Panc1 (cell line): ENCODE measurements at regions not wholly inside any gene's neighbourhood (a gene's known extent, or its start where the extent isn't known, plus 50 kb on each side); places are given as distances from the start of the nearest gene placed in this dataset.

Experiments
- ATAC-seq: fragments of 200-7000 bp; cut with Tn5 transposase; 2 replicates; pipeline ENCODE4 v1.9.1; 2020; ENCODE audit warnings: mild to moderate bottlenecking, moderate library complexity
- BruUV-seq: library from RNA; stranded (reverse); fragments of 400-500 nt; replicated peaks from 2 replicates; lab custom pipeline; 2021; lab: Mats Ljungman, UMichigan
- CTCF ChIA-PET: fragments of 300-600 bp; sonication (Branson Sonifier 250); formaldehyde crosslinking; loops from one replicate; lab custom pipeline; 2022; ENCODE audit warnings: antibody characterized with exemption; lab: Charles Lee
- POLR2A ChIA-PET: fragments of 300-600 bp; sonication (Branson Sonifier 250); formaldehyde crosslinking; loops from one replicate; lab custom pipeline; 2022; ENCODE audit warnings: antibody characterized with exemption; lab: Charles Lee
- DNase-seq: peaks from one replicate; pipeline ENCODE4 v3.0.0-alpha.2; 2010; ENCODE audit warnings: low read depth, low spot score
- H3K27ac ChIP-seq: 2 replicates; pipeline ENCODE4 v1.5.1; 2011; ENCODE audit warnings: mild to moderate bottlenecking, low read length, inconsistent platforms
- H3K27me3 ChIP-seq: fragments of 200-500 bp; sonication (Bioruptor generic); 2 replicates; pipeline ENCODE4 v1.6.0; 2014; ENCODE audit warnings: low read length, inconsistent platforms; ENCODE audit not compliant: control insufficient read depth, insufficient read depth
- H3K36me3 ChIP-seq: fragments of 200-500 bp; sonication (Bioruptor generic); 2 replicates; pipeline ENCODE4 v1.5.1; 2014; ENCODE audit warnings: inconsistent platforms, mild to moderate bottlenecking, low read length, moderate library complexity; ENCODE audit not compliant: control insufficient read depth, insufficient read depth
- H3K4me1 ChIP-seq: 2 replicates; pipeline ENCODE4 v1.5.1; 2011; ENCODE audit warnings: inconsistent platforms, mild to moderate bottlenecking, low read length, moderate library complexity; ENCODE audit not compliant: control insufficient read depth, insufficient read depth
- H3K4me3 ChIP-seq, 2 experiments: 2 replicates each; pipeline ENCODE4 v1.5.1; 2011 to 2012; ENCODE audit warnings: low read depth in 2 of 2, low read length in 2 of 2, mild to moderate bottlenecking in 2 of 2, inconsistent platforms in 1 of 2, moderate library complexity in 1 of 2
- H3K9me3 ChIP-seq: fragments of 200-500 bp; sonication (Bioruptor generic); 2 replicates; pipeline ENCODE4 v1.5.1; 2014; ENCODE audit warnings: low read depth, mild to moderate bottlenecking, inconsistent platforms, low read length, moderate library complexity; ENCODE audit not compliant: control insufficient read depth, insufficient read depth
- CTCF ChIP-seq: fragments of 450-650 bp; IDR thresholded peaks from 2 replicates; pipeline ENCODE4 v1.5.1; 2017; ENCODE audit warnings: mild to moderate bottlenecking
- POLR2AphosphoS5 ChIP-seq: IDR thresholded peaks from 2 replicates; pipeline ENCODE4 v1.6.1; 2012; ENCODE audit warnings: mild to moderate bottlenecking, low read depth, low read length, moderate library complexity
- REST ChIP-seq, 2 experiments: IDR thresholded peaks; 2 replicates each; pipeline ENCODE4 v1.6.1; 2011 to 2012; ENCODE audit warnings: low read depth in 2 of 2, control low read depth in 1 of 2, low read length in 1 of 2, mild to moderate bottlenecking in 1 of 2, moderate library complexity in 1 of 2; ENCODE audit not compliant: insufficient read depth in 1 of 2
- SIN3A ChIP-seq: IDR thresholded peaks from 2 replicates; pipeline ENCODE4 v1.6.1; 2012; ENCODE audit warnings: low read depth, mild to moderate bottlenecking, low read length, moderate library complexity, borderline replicate concordance; ENCODE audit not compliant: insufficient read depth
- TCF7L2 ChIP-seq: IDR thresholded peaks from 2 replicates; pipeline ENCODE4 v1.6.1; 2011; ENCODE audit warnings: mild to moderate bottlenecking, low read depth, low read length, inconsistent platforms
- in situ Hi-C: cut with HindIII; loops from 2 replicates; pipeline ENCODE4 v1.10.0; 2016; ENCODE audit warnings: low sequenced_read_pairs, low pct_unique_long_range_greater_than_20kb
- intact Hi-C: fragments of 100-400 bp; cut with micrococcal nuclease; formaldehyde crosslinking; loops from one replicate; pipeline ENCODE4 v1.10.0; 2022; ENCODE audit not compliant: unreplicated experiment

GRCh38 chr2:123144082-123144481 lies 881.0 kb upstream of the CNTNAP5 start:
- TF ChIP-seq SIN3A, result no peak
- no peak for TF ChIP-seq CTCF
- TF ChIP-seq POLR2AphosphoS5, result no peak
- TF ChIP-seq TCF7L2, result no peak
- TF ChIP-seq REST (IDR thresholded peaks at IDR 0.05; ENCODE audit: insufficient read depth in 1 of 2, low read depth in 2 of 2, low read length in 1 of 2), result no peak
- in situ Hi-C loops (no loop called here), intact Hi-C loops (no loop called here)
- ATAC-seq (no peak), DNase-seq (no peak)
- no peaks in the 10 kb centered on the region for H3K27me3 ChIP-seq
- ChIA-PET POLR2A (no interaction called here), CTCF (no interaction called here)
- H3K9me3 ChIP-seq, result no peaks in the 10 kb centered on the region
- BruUV-seq, result no TSS peak
- H3K4me3 ChIP-seq, result no peak overlapping the region
- H3K4me1 ChIP-seq, result no peaks in the 10 kb centered on the region
- H3K27ac ChIP-seq, result no peak overlapping the region
- no peaks in the 10 kb centered on the region for H3K36me3 ChIP-seq

- intact Hi-C loops, result no loop called here
These were observed 872.0 kb upstream of the CNTNAP5 start for GRCh38 chr2:123153041-123153440.

More at GRCh38 chr2:123153041-123153440, 872.0 kb upstream of the CNTNAP5 start:
- ChIA-PET POLR2A (no interaction called here), CTCF (no interaction called here)
- TF ChIP-seq POLR2AphosphoS5 (no peak), REST (IDR thresholded peaks at IDR 0.05; ENCODE audit: insufficient read depth in 1 of 2, low read depth in 2 of 2, low read length in 1 of 2) (no peak), CTCF (no peak), TCF7L2 (no peak), SIN3A (no peak)
- Histone ChIP-seq H3K4me3 (no peak overlapping the region), H3K27ac (no peak overlapping the region), H3K36me3 (no peaks in the 10 kb centered on the region), H3K27me3 (no peaks in the 10 kb centered on the region), H3K9me3 (no peaks in the 10 kb centered on the region), H3K4me1 (no peaks in the 10 kb centered on the region)
- in situ Hi-C loops, result no loop called here
- BruUV-seq, result no TSS peak
- ATAC-seq (no peak), DNase-seq (no peak)
